ENCODE measurements at regions not wholly inside any gene's neighbourhood (a gene's known extent, or its start where the extent isn't known, plus 50 kb on each side); places are given as distances from the start of the nearest gene placed in this dataset.

- H3K4me3 Mint-ChIP-seq = no peak overlapping the region
- DNase-seq = no peak
- Histone ChIP-seq H3T11ph (ENCODE audit: low read length) (no peak overlapping the region), H3K23me2 (ENCODE audit: insufficient read length, low read depth, low read length, poor library complexity, severe bottlenecking) (no peaks in the 10 kb centered on the region), H3K4me2 (ENCODE audit: insufficient read depth, insufficient read length, low read length) (no peak overlapping the region), H4K5ac (ENCODE audit: insufficient read length, low read depth, low read length) (no peak overlapping the region), H4K8ac (replicated peaks; ENCODE audit: insufficient read length, low read depth, low read length) (no peak overlapping the region), H3K79me1 (ENCODE audit: insufficient read depth, low read depth, low read length, poor library complexity, severe bottlenecking) (no peaks in the 10 kb centered on the region), H3K4ac (ENCODE audit: low read depth, low read length) (no peak overlapping the region), H2BK120ac (ENCODE audit: low read depth, low read length, poor library complexity, severe bottlenecking) (no peak overlapping the region), H4K20me1 (ENCODE audit: control insufficient read depth, insufficient read depth, insufficient read length) (no peaks in the 10 kb centered on the region), H3K14ac (ENCODE audit: insufficient read depth, low read length) (no peak overlapping the region), H2BK20ac (ENCODE audit: low read depth, low read length, poor library complexity, severe bottlenecking) (no peak overlapping the region), H2BK5ac (ENCODE audit: insufficient read length, low read length) (no peak overlapping the region), H2AK5ac (ENCODE audit: insufficient read length, low read length) (no peak overlapping the region), H2AFZ (ENCODE audit: low read length) (no peak overlapping the region), H3K4me1 (ENCODE audit: insufficient read depth, low read length) (peaks cover 4% of the 10 kb centered on the region; the same call in 1 of the 2 replicates), H3K27me3 (ENCODE audit: insufficient read depth, low read length) (no peaks in the 10 kb centered on the region), H3K27ac (ENCODE audit: insufficient read length, low read depth, low read length) (no peak overlapping the region), H3K23ac (ENCODE audit: insufficient read length, low read depth, low read length) (no peak overlapping the region), H3K9ac (ENCODE audit: extremely low read depth, insufficient read length, low read length) (no peak overlapping the region), H3K79me2 (ENCODE audit: insufficient read depth, low read length) (no peaks in the 10 kb centered on the region), H3K18ac (ENCODE audit: insufficient read length, low read depth, low read length) (no peak overlapping the region), H2BK15ac (ENCODE audit: low read depth, low read length) (no peak overlapping the region), H4K91ac (ENCODE audit: insufficient read length, low read depth, low read length) (no peak overlapping the region), H3K56ac (ENCODE audit: insufficient read length, low read depth, low read length) (no peak overlapping the region), H3K9me3 (ENCODE audit: control insufficient read depth, low read depth, low read length) (no peaks in the 10 kb centered on the region), H2BK12ac (ENCODE audit: insufficient read length, low read depth, low read length) (no peak overlapping the region)
- 0 out of 7 replicates have a peak overlapping the region, but pooled peaks of 1 of the 3 experiments have one; percentile 12 for H3K27ac Mint-ChIP-seq
- no CpG with 5 or more reads among the region's 2 CpGs for WGBS (ENCODE audit: extremely low coverage, insufficient read length, low lambda C conversion rate)
- no peaks in the 10 kb centered on the region for H3K9me3 Mint-ChIP-seq
- TF ChIP-seq CTCF (conservative IDR thresholded peaks at IDR 0.05) = no peak
- H3K27me3 Mint-ChIP-seq (ENCODE audit: low read depth) = no peaks in the 10 kb centered on the region
- no peaks in the 10 kb centered on the region for H3K36me3 Mint-ChIP-seq (ENCODE audit: insufficient read depth in 1 of 3, low read depth in 3 of 3)
- peaks cover 23 to 27% of the 10 kb centered on the region in 2 experiments for H3K4me1 Mint-ChIP-seq
These were observed 465.9 kb downstream of the TXNL1 start for GRCh38 chr18:56172527-56172926.
